Mucosa of descending colon (tissue), 3 donors: ENCODE measurements at regions not wholly inside any gene's neighbourhood (a gene's known extent, or its start where the extent isn't known, plus 50 kb on each side); places are given as distances from the start of the nearest gene placed in this dataset.
"Not testable (repeated sequence)": the region's sequence is repeated elsewhere in the genome, so short reads cannot be mapped to it uniquely, and the experiment has no call there.

Source experiments
- ATAC-seq: fragments of 200-7000 bp; cut with Tn5 transposase; one replicate; pipeline ENCODE4 v1.9.1; 2020; ENCODE audit warnings: mild to moderate bottlenecking, moderate library complexity
- DNase-seq, 3 donors: peaks; one replicate each; pipeline ENCODE4 v3.0.0-alpha.2; 2020
- H3K36me3 ChIP-seq: fragments of 200-600 bp; one replicate; pipeline ENCODE4 v1.8.0; 2021; ENCODE audit warnings: low read depth, mild to moderate bottlenecking
- H3K4me1 ChIP-seq: fragments of 200-600 bp; one replicate; pipeline ENCODE4 v1.8.0; 2021; ENCODE audit warnings: low read depth, mild to moderate bottlenecking
- H3K4me3 ChIP-seq: fragments of 200-600 bp; one replicate; pipeline ENCODE4 v1.8.0; 2021; ENCODE audit warnings: mild to moderate bottlenecking
- H3K9me3 ChIP-seq: fragments of 200-600 bp; one replicate; pipeline ENCODE4 v1.8.0; 2021; ENCODE audit warnings: mild to moderate bottlenecking
- CTCF ChIP-seq: fragments of 200-600 bp; IDR thresholded peaks from one replicate; pipeline ENCODE4 v1.8.0; 2022; ENCODE audit warnings: antibody characterized with exemption, mild to moderate bottlenecking
- intact Hi-C, 2 donors: fragments of 100-400 bp; cut with DNase I in 1 of 2; cut with micrococcal nuclease in 1 of 2; formaldehyde crosslinking; loops; one replicate each; pipeline versions ENCODE4 v1.11.0 to v1.11.1; 2022; cut with DNase I, micrococcal nuclease
- donor health status: DM: no; HTN: no; CAD: no; lungs with moderate emphysema.
- donor health status: DM: no; HTN: no; CAD: no.
- donor health status: DM: no; HTN: yes; CAD: no.

GRCh38 chr13:20301403-20302071, 69.4 kb upstream of the GJB6 start:
- Histone ChIP-seq H3K4me3 (no peak overlapping the region), H3K36me3 (no peaks in the 10 kb centered on the region), H3K9me3 (no peaks in the 10 kb centered on the region), H3K4me1 (no peaks in the 10 kb centered on the region)
- ATAC-seq (no peak), DNase-seq (no peak)
- TF ChIP-seq CTCF: no peak
- intact Hi-C loops: no loop called here

- intact Hi-C loops: no loop called here
- ATAC-seq: no peak
- H3K36me3 ChIP-seq: no peaks in the 10 kb centered on the region
- no peak for DNase-seq
- no peaks in the 10 kb centered on the region for H3K9me3 ChIP-seq
- no peak overlapping the region for H3K4me3 ChIP-seq
- no peaks in the 10 kb centered on the region for H3K4me1 ChIP-seq
- TF ChIP-seq CTCF: no peak
Measured at GRCh38 chr13:20301015-20301402, 68.9 kb upstream of the GJB6 start.

- intact Hi-C loops: no loop called here
- DNase-seq (no peak), ATAC-seq (no peak)
- H3K4me1 ChIP-seq: no peaks in the 10 kb centered on the region
- no peak overlapping the region for H3K4me3 ChIP-seq
- no peaks in the 10 kb centered on the region for H3K36me3 ChIP-seq
- TF ChIP-seq CTCF: no peak
- H3K9me3 ChIP-seq: no peaks in the 10 kb centered on the region
Measured at GRCh38 chr13:20297181-20297580, 65.1 kb upstream of the GJB6 start.

GRCh38 chr13:20295956-20296355, 63.8 kb upstream of the GJB6 start:
- ATAC-seq (no peak), DNase-seq (no peak)
- no peak overlapping the region for H3K4me3 ChIP-seq
- intact Hi-C loops: no loop called here
- TF ChIP-seq CTCF: no peak
- no peaks in the 10 kb centered on the region for H3K9me3 ChIP-seq
- no peaks in the 10 kb centered on the region for H3K36me3 ChIP-seq
- no peaks in the 10 kb centered on the region for H3K4me1 ChIP-seq

- H3K4me3 ChIP-seq: no peak overlapping the region
- intact Hi-C loops: no loop called here
- ATAC-seq: no peak
- H3K36me3 ChIP-seq: no peaks in the 10 kb centered on the region
- DNase-seq: no peak
- no peaks in the 10 kb centered on the region for H3K9me3 ChIP-seq
- no peak for TF ChIP-seq CTCF
- H3K4me1 ChIP-seq: no peaks in the 10 kb centered on the region
Measured at GRCh38 chr13:20294497-20294896, 62.4 kb upstream of the GJB6 start.

- intact Hi-C loops, DNase-seq, H3K36me3 ChIP-seq, ATAC-seq, H3K4me1 ChIP-seq, H3K9me3 ChIP-seq, H3K4me3 ChIP-seq: not testable (repeated sequence)
Measured at GRCh38 chr13:20292301-20292700, 60.2 kb upstream of the GJB6 start.
